KMS-11 (cell line): ENCODE measurements at regions not wholly inside any gene's neighbourhood (a gene's known extent, or its start where the extent isn't known, plus 50 kb on each side); places are given as distances from the start of the nearest gene placed in this dataset.

Experiments used
- H2AFZ ChIP-seq: fragments of 200-600 bp; sonication (generic); 2 replicates; pipeline ENCODE4 v1.6.1; 2016; ENCODE audit warnings: antibody characterized with exemption, mixed run types, low read depth
- H3K27ac ChIP-seq: fragments of 200-600 bp; sonication (generic); 2 replicates; pipeline ENCODE4 v1.6.1; 2016; ENCODE audit warnings: mild to moderate bottlenecking, mixed run types
- H3K27me3 ChIP-seq: fragments of 200-600 bp; sonication (generic); 2 replicates; pipeline ENCODE4 v1.6.1; 2017; ENCODE audit warnings: mild to moderate bottlenecking, low read depth, mixed run types, moderate library complexity; ENCODE audit not compliant: insufficient read depth
- H3K36me3 ChIP-seq: fragments of 200-600 bp; sonication (generic); 2 replicates; pipeline ENCODE4 v1.6.1; 2017; ENCODE audit warnings: mild to moderate bottlenecking, mixed run types; ENCODE audit not compliant: insufficient read depth
- H3K4me1 ChIP-seq: fragments of 200-600 bp; sonication (generic); 2 replicates; pipeline ENCODE4 v1.6.1; 2016; ENCODE audit warnings: mild to moderate bottlenecking, low read depth, mixed run types; ENCODE audit not compliant: poor library complexity, severe bottlenecking
- H3K4me2 ChIP-seq: fragments of 200-600 bp; sonication (generic); 2 replicates; pipeline ENCODE4 v1.7.0; 2016; ENCODE audit warnings: mild to moderate bottlenecking, mixed run types
- H3K4me3 ChIP-seq: fragments of 200-600 bp; sonication (generic); IDR thresholded peaks from 2 replicates; pipeline ENCODE4 v1.6.1; 2017; ENCODE audit warnings: low read depth, low read length, mixed read lengths; ENCODE audit not compliant: insufficient read depth
- H3K79me2 ChIP-seq: fragments of 200-600 bp; sonication (generic); 2 replicates; pipeline ENCODE4 v1.6.1; 2016; ENCODE audit warnings: low read depth, mixed run types; ENCODE audit not compliant: insufficient read depth
- H3K9ac ChIP-seq: fragments of 200-600 bp; sonication (generic); 2 replicates; pipeline ENCODE4 v1.6.1; 2016; ENCODE audit warnings: mild to moderate bottlenecking, mixed run types
- H4K20me1 ChIP-seq: fragments of 200-600 bp; sonication (generic); 2 replicates; pipeline ENCODE4 v1.6.1; 2016; ENCODE audit warnings: mild to moderate bottlenecking, mixed run types; ENCODE audit not compliant: insufficient read depth
- TF ChIP-seq, protein P1 (sequence below): fragments of 200-600 bp; sonication (generic); conservative IDR thresholded peaks from 2 replicates; pipeline ENCODE4 v1.6.1; 2017; ENCODE audit warnings: low read depth, mild to moderate bottlenecking, antibody characterized with exemption, low read length, moderate library complexity, mixed read lengths

DNA sequence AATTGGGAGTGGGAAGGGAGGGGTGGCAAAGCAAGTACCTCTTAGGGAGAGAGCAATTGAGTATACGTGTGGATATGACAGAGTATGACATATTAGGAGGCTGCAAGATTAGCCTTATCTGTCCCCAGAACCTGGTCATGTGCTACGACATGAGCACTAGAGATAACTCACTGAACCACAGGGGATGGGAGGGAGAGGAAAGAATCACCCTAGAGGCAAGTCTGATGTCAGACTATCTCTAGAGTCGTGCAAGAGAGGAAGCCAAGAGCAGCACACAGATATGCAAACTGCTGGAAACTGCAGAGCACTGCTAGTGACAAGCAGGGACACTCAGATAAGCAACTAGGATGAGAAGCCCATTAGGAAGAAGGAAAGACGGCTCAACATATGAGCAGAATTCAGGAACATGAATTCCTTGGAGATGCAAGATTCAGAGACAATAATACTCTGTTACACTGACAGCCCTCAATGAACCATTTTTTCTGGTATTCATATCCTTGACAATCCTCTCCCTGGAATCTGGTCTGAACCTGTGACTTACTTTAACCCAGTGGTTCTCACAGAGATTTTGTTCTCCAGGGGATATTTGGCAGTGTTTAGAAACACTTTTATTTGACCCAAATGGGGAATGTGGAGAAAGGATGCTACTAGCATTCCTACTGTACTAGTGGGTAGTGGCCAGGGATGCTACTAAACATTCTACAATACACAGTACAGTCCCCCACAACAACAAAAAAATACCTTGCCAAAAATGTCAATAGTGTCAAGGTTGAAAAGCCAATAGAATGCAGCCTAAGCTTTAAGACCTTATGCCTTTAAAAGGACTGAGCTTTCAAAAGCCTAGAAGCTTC is 84.0 kb upstream of the BMP2K start:
- Histone ChIP-seq H3K9ac (no peak overlapping the region), H2AFZ (no peak overlapping the region), H3K4me2 (no peak overlapping the region), H3K4me1 (peaks cover 3% of the 10 kb centered on the region), H3K4me3 (no peak overlapping the region), H4K20me1 (no peaks in the 10 kb centered on the region), H3K79me2 (no peaks in the 10 kb centered on the region), H3K27ac (no peak overlapping the region), H3K36me3 (no peaks in the 10 kb centered on the region), H3K27me3 (no peaks in the 10 kb centered on the region)
- TF ChIP-seq, protein P1, sequence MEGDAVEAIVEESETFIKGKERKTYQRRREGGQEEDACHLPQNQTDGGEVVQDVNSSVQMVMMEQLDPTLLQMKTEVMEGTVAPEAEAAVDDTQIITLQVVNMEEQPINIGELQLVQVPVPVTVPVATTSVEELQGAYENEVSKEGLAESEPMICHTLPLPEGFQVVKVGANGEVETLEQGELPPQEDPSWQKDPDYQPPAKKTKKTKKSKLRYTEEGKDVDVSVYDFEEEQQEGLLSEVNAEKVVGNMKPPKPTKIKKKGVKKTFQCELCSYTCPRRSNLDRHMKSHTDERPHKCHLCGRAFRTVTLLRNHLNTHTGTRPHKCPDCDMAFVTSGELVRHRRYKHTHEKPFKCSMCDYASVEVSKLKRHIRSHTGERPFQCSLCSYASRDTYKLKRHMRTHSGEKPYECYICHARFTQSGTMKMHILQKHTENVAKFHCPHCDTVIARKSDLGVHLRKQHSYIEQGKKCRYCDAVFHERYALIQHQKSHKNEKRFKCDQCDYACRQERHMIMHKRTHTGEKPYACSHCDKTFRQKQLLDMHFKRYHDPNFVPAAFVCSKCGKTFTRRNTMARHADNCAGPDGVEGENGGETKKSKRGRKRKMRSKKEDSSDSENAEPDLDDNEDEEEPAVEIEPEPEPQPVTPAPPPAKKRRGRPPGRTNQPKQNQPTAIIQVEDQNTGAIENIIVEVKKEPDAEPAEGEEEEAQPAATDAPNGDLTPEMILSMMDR: no peak

GRCh38 chr4:78692822-78693170 is 83.4 kb upstream of the BMP2K start:
- Histone ChIP-seq H3K27ac (no peak overlapping the region), H3K36me3 (no peaks in the 10 kb centered on the region), H3K4me1 (no peaks in the 10 kb centered on the region), H3K27me3 (no peaks in the 10 kb centered on the region), H2AFZ (no peak overlapping the region), H4K20me1 (no peaks in the 10 kb centered on the region), H3K9ac (no peak overlapping the region), H3K79me2 (no peaks in the 10 kb centered on the region), H3K4me3 (no peak overlapping the region), H3K4me2 (no peak overlapping the region)
- TF ChIP-seq, protein P1: no peak

GRCh38 chr4:78693777-78694456 is 82.2 kb upstream of the BMP2K start:
- Histone ChIP-seq H3K36me3 (no peaks in the 10 kb centered on the region), H3K4me1 (no peaks in the 10 kb centered on the region), H4K20me1 (no peaks in the 10 kb centered on the region), H3K4me2 (no peak overlapping the region), H3K27me3 (no peaks in the 10 kb centered on the region), H3K79me2 (no peaks in the 10 kb centered on the region), H3K27ac (no peak overlapping the region), H3K4me3 (no peak overlapping the region), H3K9ac (no peak overlapping the region), H2AFZ (no peak overlapping the region)
- TF ChIP-seq, protein P1: no peak

DNA sequence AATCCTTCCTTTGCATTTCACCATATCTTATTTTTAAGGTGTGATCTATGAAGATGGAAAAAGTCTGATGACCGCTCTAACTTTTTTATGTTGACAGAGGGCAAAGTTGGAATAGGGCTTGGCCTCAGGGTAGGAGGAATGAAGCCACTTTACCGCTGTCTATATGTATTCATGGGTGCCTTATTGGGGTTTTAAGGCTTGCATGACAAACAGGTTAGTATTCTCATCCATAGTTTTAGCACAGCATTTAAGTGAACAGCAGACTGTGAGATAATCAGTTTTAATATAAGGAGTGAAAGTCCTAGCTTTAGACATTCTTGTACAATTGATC is 81.7 kb upstream of the BMP2K start:
- H3K27ac ChIP-seq: no peak overlapping the region
- H3K4me3 ChIP-seq: no peak overlapping the region
- H3K4me2 ChIP-seq: no peak overlapping the region
- no peak overlapping the region for H3K9ac ChIP-seq
- TF ChIP-seq, protein P1: no peak
- no peaks in the 10 kb centered on the region for H3K79me2 ChIP-seq
- H3K36me3 ChIP-seq: no peaks in the 10 kb centered on the region
- no peaks in the 10 kb centered on the region for H3K27me3 ChIP-seq
- no peaks in the 10 kb centered on the region for H4K20me1 ChIP-seq
- no peak overlapping the region for H2AFZ ChIP-seq
- H3K4me1 ChIP-seq: no peaks in the 10 kb centered on the region
